Fibroblast of lung (primary cell): ENCODE measurements at regions not wholly inside any gene's neighbourhood (a gene's known extent, or its start where the extent isn't known, plus 50 kb on each side); places are given as distances from the start of the nearest gene placed in this dataset.
"Not testable (repeated sequence)": the region's sequence is repeated elsewhere in the genome, so short reads cannot be mapped to it uniquely, and the experiment has no call there.

Experiments used
- DNase-seq, 2 donors: peaks; one replicate each; pipeline versions ENCODE4 v3.0.0 to v3.0.0-alpha.2; 2010; ENCODE audit warnings: low read depth in 2 of 2
- H2AFZ ChIP-seq: 2 replicates; pipeline ENCODE4 v1.5.1; 2012; ENCODE audit warnings: low read length, control low read depth, inconsistent platforms
- H3K27ac ChIP-seq: 2 replicates; pipeline ENCODE4 v1.5.1; 2011; ENCODE audit warnings: low read length, control low read depth; ENCODE audit not compliant: insufficient read depth
- H3K27me3 ChIP-seq: 2 replicates; pipeline ENCODE4 v1.5.1; 2011; ENCODE audit warnings: mild to moderate bottlenecking, low read length; ENCODE audit not compliant: control insufficient read depth, insufficient read depth
- H3K36me3 ChIP-seq: 2 replicates; pipeline ENCODE4 v1.5.1; 2011; ENCODE audit warnings: low read length; ENCODE audit not compliant: control insufficient read depth, insufficient read depth
- H3K4me1 ChIP-seq: 2 replicates; pipeline ENCODE4 v1.5.1; 2011; ENCODE audit warnings: low read length; ENCODE audit not compliant: control insufficient read depth, insufficient read depth; ENCODE audit errors: extremely low read depth
- H3K4me2 ChIP-seq: 2 replicates; pipeline ENCODE4 v1.5.1; 2011; ENCODE audit warnings: low read length, control low read depth; ENCODE audit not compliant: insufficient read depth; ENCODE audit errors: extremely low read depth
- H3K4me3 ChIP-seq, 4 experiments: fragments of 200-600 bp in 1 of 4; sonication (generic) in 1 of 4; replicated peaks in 1 of 4; 2 replicates each; pipeline ENCODE4 v1.5.1; 2011 to 2016; ENCODE audit warnings: low read length in 4 of 4, low read depth in 3 of 4, mild to moderate bottlenecking in 3 of 4, control low read depth in 2 of 4, inconsistent platforms in 1 of 4, mixed read lengths in 1 of 4; ENCODE audit not compliant: insufficient read depth in 1 of 4; ENCODE audit errors: control extremely low read depth in 1 of 4
- H3K79me2 ChIP-seq: 2 replicates; pipeline ENCODE4 v1.5.1; 2012; ENCODE audit warnings: mild to moderate bottlenecking, low read length, inconsistent platforms; ENCODE audit not compliant: control insufficient read depth, insufficient read depth
- H3K9ac ChIP-seq: 2 replicates; pipeline ENCODE4 v1.5.1; 2011; ENCODE audit warnings: mild to moderate bottlenecking, low read length, control low read depth; ENCODE audit not compliant: insufficient read depth
- H3K9me3 ChIP-seq: 2 replicates; pipeline ENCODE4 v1.5.1; 2012; ENCODE audit warnings: low read depth, low read length; ENCODE audit not compliant: control insufficient read depth, insufficient read depth
- H4K20me1 ChIP-seq: 2 replicates; pipeline ENCODE4 v1.5.1; 2011; ENCODE audit warnings: low read length; ENCODE audit not compliant: control insufficient read depth, insufficient read depth; ENCODE audit errors: extremely low read depth
- CTCF ChIP-seq, 2 donors: IDR thresholded peaks in 1 of 2; conservative IDR thresholded peaks in 1 of 2; 1 replicate in 1 of 2; 2 replicates in 1 of 2; pipeline ENCODE4 v1.5.1; 2011 to 2012; ENCODE audit warnings: low read length in 2 of 2, control low read depth in 1 of 2, inconsistent platforms in 1 of 2, low read depth in 1 of 2, mild to moderate bottlenecking in 1 of 2
- EZH2 ChIP-seq: IDR thresholded peaks from 2 replicates; pipeline ENCODE4 v1.5.1; 2012; ENCODE audit warnings: low read length, control low read depth, mild to moderate bottlenecking; ENCODE audit errors: missing control alignments

GRCh38 chr18:34529358-34530335 lies 180.5 kb upstream of the DTNA start:
- H3K4me1 ChIP-seq: no peaks in the 10 kb centered on the region
- H3K4me3 ChIP-seq: no peak overlapping the region
- no peak overlapping the region for H3K4me2 ChIP-seq
- H2AFZ ChIP-seq: no peak overlapping the region
- H3K36me3 ChIP-seq: no peaks in the 10 kb centered on the region
- no peak overlapping the region for H3K27ac ChIP-seq
- no peak overlapping the region for H3K9ac ChIP-seq
- peak in 1 of 2 donors; percentile 15 for DNase-seq
- H4K20me1 ChIP-seq: no peaks in the 10 kb centered on the region
- no peaks in the 10 kb centered on the region for H3K79me2 ChIP-seq
- no peaks in the 10 kb centered on the region for H3K27me3 ChIP-seq
- H3K9me3 ChIP-seq: no peaks in the 10 kb centered on the region
- no peak for TF ChIP-seq CTCF (conservative IDR thresholded peaks at IDR 0.05 in 1 of 2, IDR thresholded peaks at IDR 0.05 in 1 of 2; ENCODE audit: low read depth in 1 of 2, low read length in 2 of 2)
- no peak for TF ChIP-seq EZH2

- Histone ChIP-seq H3K4me2 (no peak overlapping the region), H3K36me3 (no peaks in the 10 kb centered on the region), H3K79me2 (no peaks in the 10 kb centered on the region), H4K20me1 (no peaks in the 10 kb centered on the region), H2AFZ (no peak overlapping the region), H3K9ac (no peak overlapping the region), H3K27ac (no peak overlapping the region), H3K4me3 (no peak overlapping the region), H3K27me3 (no peaks in the 10 kb centered on the region), H3K9me3 (no peaks in the 10 kb centered on the region), H3K4me1 (no peaks in the 10 kb centered on the region)
- no peak for TF ChIP-seq EZH2
- no peak for DNase-seq
Observed at GRCh38 chr18:34531110-34531509, 179.0 kb upstream of the DTNA start.

- H3K27ac ChIP-seq, H2AFZ ChIP-seq, H3K9me3 ChIP-seq, H3K9ac ChIP-seq, H3K36me3 ChIP-seq, H3K27me3 ChIP-seq, H3K4me3 ChIP-seq, H4K20me1 ChIP-seq, DNase-seq, H3K4me2 ChIP-seq, H3K79me2 ChIP-seq, H3K4me1 ChIP-seq: not testable (repeated sequence)
Observed at GRCh38 chr18:34534642-34535041, 175.5 kb upstream of the DTNA start.

- no peak overlapping the region for H3K9ac ChIP-seq
- H3K27me3 ChIP-seq: no peaks in the 10 kb centered on the region
- H3K27ac ChIP-seq: no peak overlapping the region
- no peaks in the 10 kb centered on the region for H4K20me1 ChIP-seq
- H3K4me3 ChIP-seq: no peak overlapping the region
- DNase-seq: no peak
- TF ChIP-seq EZH2 (no peak), CTCF (conservative IDR thresholded peaks at IDR 0.05 in 1 of 2, IDR thresholded peaks at IDR 0.05 in 1 of 2; ENCODE audit: low read depth in 1 of 2, low read length in 2 of 2) (no peak)
- H3K79me2 ChIP-seq: no peaks in the 10 kb centered on the region
- H3K4me2 ChIP-seq: no peak overlapping the region
- no peaks in the 10 kb centered on the region for H3K4me1 ChIP-seq
- H2AFZ ChIP-seq: no peak overlapping the region
- no peaks in the 10 kb centered on the region for H3K9me3 ChIP-seq
- H3K36me3 ChIP-seq: no peaks in the 10 kb centered on the region
Observed at GRCh38 chr18:34540897-34541296, 169.2 kb upstream of the DTNA start.
